HG03521 (cell line): ENCODE measurements at regions not wholly inside any gene's neighbourhood (a gene's known extent, or its start where the extent isn't known, plus 50 kb on each side); places are given as distances from the start of the nearest gene placed in this dataset.

Experiments used
- ATAC-seq: cut with Tn5 transposase; IDR thresholded peaks from one replicate; pipeline ENCODE4 v1.9.1; 2021; ENCODE audit warnings: mild to moderate bottlenecking, moderate library complexity; ENCODE audit not compliant: unreplicated experiment

GRCh38 chr4:14880805-14881204, 121.5 kb upstream of the CPEB2 start:
- no peak for ATAC-seq

DNA sequence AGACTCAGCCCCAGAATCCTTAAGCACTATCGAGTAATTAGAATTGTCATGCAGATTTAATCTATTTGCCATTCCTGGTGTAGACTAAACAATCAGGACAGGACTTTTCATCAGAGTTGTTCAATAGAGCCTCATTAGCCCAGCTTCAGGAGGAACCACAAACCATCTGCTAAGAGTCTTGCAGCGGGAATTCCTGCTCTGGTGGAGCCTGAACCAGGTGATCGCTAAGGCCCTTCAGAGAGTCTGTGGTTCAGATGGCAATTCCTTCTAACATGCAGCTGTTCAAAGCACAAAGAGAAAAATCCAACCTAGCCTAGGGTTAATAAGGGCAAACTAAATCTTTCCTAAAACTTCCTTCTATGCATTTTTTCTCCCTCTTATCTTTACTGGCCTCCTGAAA, 119.1 kb upstream of the CPEB2 start:
- no peak for ATAC-seq

GRCh38 chr4:14883661-14884060, 118.6 kb upstream of the CPEB2 start:
- no peak for ATAC-seq

GRCh38 chr4:14887842-14888433, 114.3 kb upstream of the CPEB2 start:
- no peak for ATAC-seq

DNA sequence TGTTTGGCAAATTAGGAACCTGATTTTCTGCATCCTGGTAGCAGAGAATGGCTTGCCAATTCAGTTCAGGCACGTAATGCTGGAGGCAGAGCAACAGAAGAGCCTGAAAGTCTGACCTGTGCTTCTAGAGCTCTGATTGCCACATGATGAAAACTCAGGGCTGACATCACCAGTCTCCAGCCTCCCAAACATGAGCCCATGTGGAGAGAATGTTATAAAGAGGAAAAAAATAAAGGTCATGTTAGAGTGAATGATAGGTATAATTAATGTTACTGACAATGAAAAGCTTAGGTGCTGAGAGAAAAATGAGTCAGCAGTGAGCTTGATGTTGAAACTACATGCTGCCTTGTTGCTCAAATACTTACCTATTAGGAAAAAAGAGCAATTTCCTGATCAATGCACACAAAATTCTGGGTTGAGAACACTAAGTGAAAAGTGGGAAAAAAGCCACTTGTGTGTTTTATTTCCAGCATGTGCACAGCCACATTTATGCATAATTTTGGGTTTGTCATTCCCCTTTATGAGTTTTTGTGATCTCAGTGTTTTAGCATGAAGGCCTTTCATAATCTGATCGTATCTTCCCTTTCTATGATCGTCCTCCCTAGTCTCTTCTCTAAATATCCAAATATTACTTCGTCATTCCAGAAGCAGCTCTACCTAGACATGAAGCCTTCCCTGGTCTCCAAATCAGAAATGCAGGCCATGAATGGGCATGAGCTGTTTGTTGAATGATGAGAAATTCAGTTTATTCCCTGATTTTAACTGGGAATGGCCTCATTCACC, 113.3 kb upstream of the CPEB2 start:
- ATAC-seq: no peak

DNA sequence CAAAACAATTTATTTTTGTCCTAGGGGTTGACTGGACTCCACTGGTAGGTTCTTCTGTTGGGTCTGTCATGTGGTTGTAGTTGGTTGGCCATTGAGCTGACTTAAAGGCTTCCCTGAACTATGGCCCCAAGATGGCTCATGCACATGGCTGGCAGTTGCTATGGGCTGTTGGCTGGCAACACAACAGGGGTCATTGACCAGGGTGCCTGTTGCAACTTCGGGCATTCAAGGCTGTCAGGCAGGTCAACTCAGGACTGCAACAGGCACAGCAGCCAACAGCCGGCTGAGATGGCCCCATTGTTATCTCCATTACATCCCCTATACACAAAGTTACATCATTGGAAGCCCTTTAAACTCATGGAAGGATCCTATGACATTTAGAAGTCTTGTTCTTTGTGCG, 109.7 kb upstream of the CPEB2 start:
- no peak for ATAC-seq

GRCh38 chr4:14893713-14894112, 108.6 kb upstream of the CPEB2 start:
- ATAC-seq: no peak

- ATAC-seq: no peak
Observed at GRCh38 chr4:14894392-14895292, 107.6 kb upstream of the CPEB2 start.

- no peak for ATAC-seq
Observed at GRCh38 chr4:14896656-14897175, 105.6 kb upstream of the CPEB2 start.

DNA sequence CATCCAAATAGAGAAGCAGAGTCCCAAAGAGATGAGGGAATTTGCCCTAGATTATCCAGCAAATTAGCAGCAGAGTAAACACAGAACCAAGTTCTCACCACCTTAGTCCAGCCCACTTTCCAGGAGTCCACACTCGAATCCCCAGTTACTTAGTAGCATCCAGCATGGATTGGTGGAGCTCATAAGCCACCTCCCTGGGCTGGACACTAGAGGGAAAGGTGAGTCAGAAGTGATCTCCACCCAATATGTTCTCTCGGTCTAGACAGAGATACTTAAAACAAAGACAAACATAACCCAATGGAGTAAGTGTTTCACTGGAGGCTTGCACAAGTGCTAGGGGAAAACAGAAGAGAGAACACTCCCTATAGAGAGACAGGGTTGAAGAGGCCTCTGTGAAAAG, 105.1 kb upstream of the CPEB2 start:
- no peak for ATAC-seq

GRCh38 chr4:14898989-14899388, 103.3 kb upstream of the CPEB2 start:
- ATAC-seq: no peak

DNA sequence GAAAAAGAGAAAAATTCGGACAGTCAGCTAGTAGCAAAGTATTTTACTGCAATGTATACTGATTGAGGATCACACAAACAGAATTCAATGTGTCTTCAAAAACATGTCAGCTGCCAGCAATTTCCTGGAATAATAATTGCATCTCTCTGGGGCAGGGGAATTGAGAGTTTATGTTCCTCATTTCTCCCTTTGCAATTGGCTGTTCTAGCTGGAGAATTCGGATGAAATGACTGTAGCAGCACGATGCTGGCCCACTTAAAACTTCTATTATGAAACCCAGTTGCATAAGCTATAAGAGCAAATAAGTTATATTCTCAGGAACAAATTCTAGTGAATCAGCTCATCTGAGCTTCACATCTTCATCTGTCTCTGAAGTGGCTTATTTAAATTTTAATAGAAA, 99.9 kb upstream of the CPEB2 start:
- no peak for ATAC-seq

DNA sequence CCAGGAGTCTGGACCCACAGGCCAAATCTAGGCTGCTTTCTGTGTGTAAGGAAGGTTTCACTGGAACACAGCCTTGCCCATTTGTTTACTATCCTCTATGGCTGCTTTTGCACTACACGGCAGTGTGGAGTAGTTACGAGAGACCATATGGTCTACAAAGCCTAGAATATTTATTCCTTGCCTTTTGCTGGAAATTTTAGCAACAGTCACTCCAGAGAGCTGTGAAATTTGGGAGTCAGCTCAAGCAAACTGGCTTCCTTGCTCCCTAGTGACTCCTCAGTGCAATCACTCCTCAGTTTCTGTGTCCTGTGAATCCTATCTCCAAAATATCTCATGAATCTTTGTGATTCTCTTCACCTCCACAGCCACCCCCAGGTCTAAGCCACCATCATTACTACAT, 99.0 kb upstream of the CPEB2 start:
- ATAC-seq: no peak

- no peak for ATAC-seq
Observed at GRCh38 chr4:14906805-14907204, 95.5 kb upstream of the CPEB2 start.

DNA sequence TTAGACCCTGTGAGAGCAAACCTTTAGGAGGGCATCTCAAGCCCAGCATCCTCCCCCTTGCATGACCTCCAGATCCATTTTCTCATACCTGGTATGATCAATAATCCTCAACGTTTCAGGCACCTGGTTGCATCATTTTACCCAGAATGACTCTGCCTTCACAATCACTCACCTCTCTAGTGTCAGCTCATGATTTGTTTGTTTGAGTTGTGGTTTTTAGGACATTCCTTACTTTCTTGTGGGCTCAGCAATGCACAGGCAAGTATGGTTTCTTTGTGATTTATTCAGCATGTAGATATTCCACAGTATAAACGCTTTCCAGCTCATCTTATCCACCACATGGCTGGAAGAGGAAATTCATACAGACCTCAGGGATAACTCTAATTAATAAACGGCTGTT, 93.6 kb upstream of the CPEB2 start:
- ATAC-seq: no peak

DNA sequence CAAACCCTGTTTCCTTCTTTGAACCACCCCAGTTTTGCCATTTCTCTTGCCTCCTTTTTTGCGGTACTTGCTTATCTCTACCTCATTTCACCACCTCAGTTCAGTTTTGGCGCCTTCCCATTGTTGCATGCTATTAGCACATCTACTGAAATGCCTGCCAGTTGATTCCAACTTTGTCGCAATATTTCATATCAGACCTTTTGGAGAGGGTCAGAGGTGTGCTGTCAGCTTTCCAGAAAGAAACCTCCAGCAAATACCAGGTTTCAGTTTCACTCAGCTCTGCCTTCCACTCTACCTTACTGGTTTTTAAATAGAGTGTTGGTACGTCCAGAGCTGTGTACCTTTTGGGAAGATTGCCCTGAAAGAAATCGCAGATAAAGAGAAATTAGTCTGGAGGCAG, 91.9 kb upstream of the CPEB2 start:
- ATAC-seq: no peak

DNA sequence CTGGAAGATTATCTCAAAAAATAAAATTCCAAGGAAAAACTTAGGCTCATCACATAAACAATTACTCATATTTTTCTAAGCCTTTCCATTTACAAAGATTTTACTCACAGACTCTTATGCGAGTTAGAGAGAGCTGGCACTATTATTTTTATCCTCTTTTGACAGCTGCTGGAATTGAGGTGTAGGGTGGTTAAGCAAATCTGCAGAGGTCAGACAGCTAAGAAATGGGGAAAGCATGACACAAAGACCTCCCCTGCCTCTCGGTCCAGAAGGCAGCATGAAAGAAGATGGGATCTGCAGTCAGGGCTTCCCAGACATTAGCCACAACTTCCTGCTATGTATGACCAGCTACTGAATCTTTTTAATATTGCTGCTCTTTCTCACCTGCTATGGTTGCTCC, 89.9 kb upstream of the CPEB2 start:
- ATAC-seq: no peak

DNA sequence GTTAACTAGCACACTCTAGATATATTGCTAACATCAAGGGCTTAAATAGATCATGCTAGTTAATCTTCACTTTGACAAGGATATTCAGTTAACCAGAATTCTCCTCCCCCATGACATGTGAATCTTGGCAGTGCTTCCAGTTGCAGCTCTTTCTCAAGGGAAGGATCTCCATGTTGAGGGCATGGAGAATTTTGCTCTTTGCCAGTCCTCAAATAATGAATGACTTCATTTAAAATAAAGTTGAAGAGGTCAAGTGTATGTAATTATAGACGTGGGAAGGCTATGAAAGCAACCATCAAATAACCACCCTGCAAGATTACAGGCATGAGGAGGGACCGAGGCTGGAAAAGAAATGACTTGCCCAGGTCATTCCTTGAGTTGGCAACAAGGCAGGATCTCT, 87.3 kb upstream of the CPEB2 start:
- no peak for ATAC-seq

GRCh38 chr4:14916554-14917297, 85.6 kb upstream of the CPEB2 start:
- no peak for ATAC-seq

DNA sequence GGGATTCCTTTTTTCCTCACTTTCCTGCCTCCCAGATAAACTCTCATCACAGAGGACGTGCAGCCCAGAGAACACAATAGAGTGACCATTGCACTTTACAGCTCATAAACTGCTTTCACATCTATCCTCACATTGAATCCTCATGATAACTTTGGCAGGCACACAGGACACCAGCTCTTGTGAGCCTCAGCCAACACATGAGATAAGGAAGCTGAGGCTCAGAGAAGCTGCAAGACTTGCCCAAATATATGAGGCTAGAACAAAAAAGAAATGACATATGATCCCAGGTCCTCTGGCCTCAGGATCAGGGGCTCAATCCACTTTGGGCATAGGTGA, 85.0 kb upstream of the CPEB2 start:
- ATAC-seq: no peak

GRCh38 chr4:14918336-14918735, 83.9 kb upstream of the CPEB2 start:
- no peak for ATAC-seq
